ENCODE measurements at regions not wholly inside any gene's neighbourhood (a gene's known extent, or its start where the extent isn't known, plus 50 kb on each side); places are given as distances from the start of the nearest gene placed in this dataset.

GRCh38 chr6:140068801-140069200 is 694.4 kb upstream of the CITED2 start:
- no peak overlapping the region for H3K4me3 ChIP-seq
- H3K36me3 ChIP-seq = no peaks in the 10 kb centered on the region
- no peak overlapping the region for H3K27ac ChIP-seq (replicated peaks)
- H3K9me3 ChIP-seq (replicated peaks) = no peaks in the 10 kb centered on the region
- DNase-seq = no peak
- intact Hi-C loops (cut with micrococcal nuclease) = no loop called here
- TF ChIP-seq CTCF (IDR thresholded peaks at IDR 0.05; ENCODE audit: borderline replicate concordance) = no peak
- peaks cover 40% of the 10 kb centered on the region for H3K4me1 ChIP-seq
- H3K27me3 ChIP-seq (ENCODE audit: low read depth) = no peaks in the 10 kb centered on the region

- Histone ChIP-seq H3K36me3 (no peaks in the 10 kb centered on the region), H3K27ac (replicated peaks) (peak overlapping the region; percentile 14), H3K9me3 (replicated peaks) (no peaks in the 10 kb centered on the region), H3K4me3 (no peak overlapping the region), H3K4me1 (peaks cover 23% of the 10 kb centered on the region), H3K27me3 (ENCODE audit: low read depth) (no peaks in the 10 kb centered on the region)
- DNase-seq = peak; percentile 9
- no peak for TF ChIP-seq CTCF (IDR thresholded peaks at IDR 0.05; ENCODE audit: borderline replicate concordance)
- intact Hi-C loops (cut with micrococcal nuclease) = no loop called here
Measured at GRCh38 chr6:140064366-140064765, 689.9 kb upstream of the CITED2 start.

DNA sequence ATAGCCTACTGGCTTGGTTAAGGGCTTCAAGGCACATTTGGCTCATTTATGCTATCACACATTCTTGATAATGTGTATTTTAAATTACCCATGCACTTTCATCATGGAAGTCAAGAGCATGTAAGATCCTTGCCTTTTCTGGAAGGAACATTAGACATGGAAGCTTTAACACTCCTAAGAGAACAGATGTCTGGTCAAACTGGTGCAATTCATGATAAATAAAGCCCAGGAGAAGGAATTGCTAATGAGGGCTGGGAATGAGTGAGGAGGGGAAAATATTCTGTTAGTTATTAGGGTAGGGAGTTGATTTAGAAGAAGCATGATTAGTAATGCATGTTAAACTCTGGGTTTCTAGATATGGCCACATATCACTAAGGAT is 688.6 kb upstream of the CITED2 start:
- TF ChIP-seq CTCF (IDR thresholded peaks at IDR 0.05; ENCODE audit: borderline replicate concordance) = no peak
- Histone ChIP-seq H3K4me1 (peaks cover 23% of the 10 kb centered on the region), H3K27me3 (ENCODE audit: low read depth) (no peaks in the 10 kb centered on the region), H3K36me3 (no peaks in the 10 kb centered on the region), H3K27ac (replicated peaks) (peak overlapping the region; percentile 76), H3K9me3 (replicated peaks) (no peaks in the 10 kb centered on the region), H3K4me3 (no peak overlapping the region)
- intact Hi-C loops (cut with micrococcal nuclease) = no loop called here
- no peak for DNase-seq

- peak overlapping the region; percentile 76 for H3K27ac ChIP-seq (replicated peaks)
- no peak overlapping the region for H3K4me3 ChIP-seq
- DNase-seq = peak; percentile 46
- intact Hi-C loops (cut with micrococcal nuclease) = no loop called here
- H3K4me1 ChIP-seq = peaks cover 23% of the 10 kb centered on the region
- no peak for TF ChIP-seq CTCF (IDR thresholded peaks at IDR 0.05; ENCODE audit: borderline replicate concordance)
- no peaks in the 10 kb centered on the region for H3K9me3 ChIP-seq (replicated peaks)
- H3K36me3 ChIP-seq = no peaks in the 10 kb centered on the region
- no peaks in the 10 kb centered on the region for H3K27me3 ChIP-seq (ENCODE audit: low read depth)
Measured at GRCh38 chr6:140062043-140063020, 687.9 kb upstream of the CITED2 start.

DNA sequence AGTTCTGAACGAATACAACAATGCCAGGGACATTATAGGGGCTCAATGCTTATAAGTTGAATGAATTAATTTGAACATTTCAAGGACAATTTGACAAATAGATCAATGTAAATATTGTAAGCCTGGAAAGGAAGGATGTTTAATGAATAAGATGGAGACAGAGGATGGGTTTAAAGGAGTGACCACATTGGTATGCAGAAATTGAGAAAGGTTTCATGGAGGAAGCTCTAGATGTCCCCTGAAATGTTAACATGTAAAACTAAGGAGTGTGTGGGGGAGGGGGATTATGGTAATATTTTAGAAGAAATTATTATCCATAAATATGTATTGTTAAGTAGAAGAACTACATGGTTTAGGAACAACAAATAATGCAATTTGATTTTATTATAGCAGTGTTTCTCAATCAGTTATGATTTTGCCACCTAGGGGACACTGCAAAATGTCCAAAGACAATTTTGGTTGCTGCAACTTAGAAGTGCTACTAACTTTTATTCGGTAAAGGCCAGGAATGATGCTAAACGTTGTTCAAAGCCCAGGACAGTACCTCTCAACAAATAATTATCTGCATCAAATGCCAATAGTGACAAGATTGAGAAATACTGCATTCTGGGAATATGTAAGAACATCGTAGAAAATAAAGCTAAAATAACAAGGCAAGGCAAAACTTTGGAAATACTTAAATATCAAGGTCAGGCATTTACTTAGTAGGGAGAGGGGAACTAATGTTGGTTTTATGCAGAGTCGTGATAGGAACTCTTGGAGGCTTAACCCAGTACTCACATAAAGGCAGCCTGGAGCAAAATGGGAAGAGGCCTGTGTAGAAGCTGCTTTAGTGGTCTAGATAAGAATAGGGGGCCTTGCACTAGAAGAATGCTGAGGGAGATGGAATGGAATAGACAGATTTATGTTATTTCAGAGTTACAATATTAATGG is 686.9 kb upstream of the CITED2 start:
- DNase-seq = no peak
- Histone ChIP-seq H3K36me3 (no peaks in the 10 kb centered on the region), H3K4me3 (no peak overlapping the region), H3K4me1 (peaks cover 23% of the 10 kb centered on the region), H3K27me3 (ENCODE audit: low read depth) (no peaks in the 10 kb centered on the region), H3K27ac (replicated peaks) (peak overlapping the region; percentile 76), H3K9me3 (replicated peaks) (no peaks in the 10 kb centered on the region)
- intact Hi-C loops (cut with micrococcal nuclease) = no loop called here
- no peak for TF ChIP-seq CTCF (IDR thresholded peaks at IDR 0.05; ENCODE audit: borderline replicate concordance)
